T1000 (cell line): ENCODE measurements at regions not wholly inside any gene's neighbourhood (a gene's known extent, or its start where the extent isn't known, plus 50 kb on each side); places are given as distances from the start of the nearest gene placed in this dataset.
"Not testable (repeated sequence)": the region's sequence is repeated elsewhere in the genome, so short reads cannot be mapped to it uniquely, and the experiment has no call there.

Experiments used
- DNase-seq: peaks from one replicate; lab custom pipeline; 2025; ENCODE audit warnings: mixed read lengths; lab: John Stamatoyannopoulos, UW

DNA sequence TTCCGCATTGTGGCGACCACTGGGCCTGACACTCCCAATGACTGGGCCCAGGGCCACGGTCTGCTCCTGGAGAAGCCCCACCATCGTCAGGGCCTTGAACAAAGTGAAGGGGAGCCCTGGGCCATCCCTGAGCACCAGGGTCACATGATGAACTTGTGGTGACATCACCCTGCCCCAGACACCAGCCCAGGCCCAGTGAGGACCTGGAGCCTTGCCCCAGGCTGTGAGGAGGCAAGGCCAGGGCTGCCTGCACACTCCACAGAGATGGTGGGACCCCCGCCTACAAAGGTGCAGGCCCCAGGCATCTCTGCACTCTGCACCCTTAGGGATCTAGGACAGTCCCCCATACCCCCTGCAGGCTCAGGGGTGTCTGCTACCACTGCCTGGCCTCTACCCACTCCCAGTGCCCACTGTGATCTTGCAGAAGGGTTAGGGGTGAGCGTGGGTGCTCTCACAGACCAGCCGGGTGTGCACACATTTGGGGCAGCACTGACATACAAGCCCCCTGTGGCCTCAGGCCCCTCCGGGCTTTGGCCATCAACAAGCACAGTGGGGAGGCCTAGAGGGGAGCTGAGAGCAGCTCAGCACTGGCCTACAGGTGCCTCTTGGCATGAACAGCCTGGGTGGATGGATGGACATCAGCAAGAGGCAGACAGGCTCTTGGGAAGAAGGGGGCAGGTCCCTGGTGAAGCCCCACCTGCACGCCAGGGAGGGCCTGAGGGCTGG is 624.0 kb upstream of the LRRTM4 start:
- DNase-seq, result no peak

GRCh38 chr2:78147466-78147865 is 625.3 kb upstream of the LRRTM4 start:
- no peak for DNase-seq

- DNase-seq, result no peak
Measured at GRCh38 chr2:78154586-78154985, 632.4 kb upstream of the LRRTM4 start.

DNA sequence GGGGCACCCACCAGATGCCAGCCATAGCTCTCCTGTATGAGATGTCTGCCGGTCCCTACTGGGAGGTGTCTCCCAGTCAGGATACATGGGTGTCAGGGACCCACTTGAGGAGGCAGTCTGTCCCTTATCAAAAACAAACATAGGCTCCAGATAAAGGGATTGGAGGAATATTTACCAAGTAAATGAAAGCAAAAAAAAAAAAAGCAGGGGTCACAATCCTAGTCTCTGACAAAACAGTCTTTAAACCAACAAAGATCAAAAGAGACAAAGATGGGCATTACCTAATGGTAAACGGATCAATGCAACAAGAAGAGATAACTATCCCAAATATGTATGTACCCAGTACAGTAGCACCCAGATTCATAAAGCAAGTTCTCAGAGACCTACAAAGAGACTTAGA is 640.0 kb upstream of the LRRTM4 start:
- DNase-seq, result no peak

DNA sequence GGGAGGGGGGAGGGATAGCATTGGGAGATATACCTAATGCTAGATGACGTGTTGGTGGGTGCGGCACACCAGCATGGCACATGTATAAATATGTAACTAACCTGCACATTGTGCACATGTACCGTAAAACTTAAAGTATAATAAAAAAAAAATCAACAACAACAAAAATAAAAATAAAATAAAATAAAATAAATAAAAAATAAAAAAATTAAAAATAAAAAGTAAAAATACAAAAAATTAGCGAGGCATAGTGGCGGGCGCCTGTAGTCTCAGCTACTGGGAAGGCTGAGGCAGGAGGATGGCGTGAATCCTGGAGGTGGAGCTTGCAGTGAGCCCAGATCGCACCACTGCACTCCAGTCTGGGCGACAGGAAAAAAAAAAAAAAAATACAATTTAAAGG is 650.0 kb upstream of the LRRTM4 start:
- DNase-seq, result not testable (repeated sequence)

DNA sequence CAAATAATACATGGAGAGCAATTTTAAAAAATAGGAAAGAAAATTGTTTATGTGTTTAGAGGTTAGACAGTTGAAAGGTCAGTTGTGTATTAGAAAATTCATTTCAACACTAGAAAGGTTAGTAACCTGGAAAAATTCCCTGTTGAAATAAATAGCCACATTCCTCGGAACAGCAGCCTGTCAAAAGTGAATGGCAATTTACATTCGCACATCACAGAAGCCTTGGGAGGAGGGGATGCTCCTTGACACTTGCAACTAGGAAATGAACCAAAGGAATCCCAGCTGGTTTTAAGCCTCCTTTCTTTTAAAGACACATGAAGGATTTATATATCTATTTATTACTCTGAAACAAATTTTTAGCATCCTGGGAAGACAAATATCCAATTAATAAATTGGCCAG is 653.5 kb upstream of the LRRTM4 start:
- no peak for DNase-seq

DNA sequence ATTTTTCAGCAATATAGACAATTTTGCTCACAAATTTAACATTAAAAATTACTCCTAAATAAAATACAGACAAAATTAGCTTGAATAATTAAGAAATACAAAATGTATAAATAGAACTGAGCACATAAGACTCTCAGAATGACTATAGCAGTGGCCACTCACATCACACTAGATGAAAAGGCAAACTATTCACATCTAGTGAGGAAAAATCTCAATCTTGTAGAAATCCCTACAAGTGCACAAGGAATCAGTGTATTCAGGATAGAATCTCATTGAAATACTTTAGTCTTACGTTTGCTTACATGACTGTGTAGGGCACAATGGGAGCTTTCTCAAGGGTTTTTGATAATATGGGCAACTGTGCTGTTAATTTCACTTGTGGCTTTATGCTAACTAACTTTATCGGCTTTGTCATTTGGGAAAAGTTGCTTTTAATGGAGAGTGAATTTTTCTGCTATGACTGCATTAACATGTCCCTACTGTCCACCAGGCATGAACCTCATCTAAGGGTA is 678.9 kb upstream of the LRRTM4 start:
- DNase-seq, result no peak

GRCh38 chr2:78202366-78202765 is 680.2 kb upstream of the LRRTM4 start:
- DNase-seq, result no peak

DNA sequence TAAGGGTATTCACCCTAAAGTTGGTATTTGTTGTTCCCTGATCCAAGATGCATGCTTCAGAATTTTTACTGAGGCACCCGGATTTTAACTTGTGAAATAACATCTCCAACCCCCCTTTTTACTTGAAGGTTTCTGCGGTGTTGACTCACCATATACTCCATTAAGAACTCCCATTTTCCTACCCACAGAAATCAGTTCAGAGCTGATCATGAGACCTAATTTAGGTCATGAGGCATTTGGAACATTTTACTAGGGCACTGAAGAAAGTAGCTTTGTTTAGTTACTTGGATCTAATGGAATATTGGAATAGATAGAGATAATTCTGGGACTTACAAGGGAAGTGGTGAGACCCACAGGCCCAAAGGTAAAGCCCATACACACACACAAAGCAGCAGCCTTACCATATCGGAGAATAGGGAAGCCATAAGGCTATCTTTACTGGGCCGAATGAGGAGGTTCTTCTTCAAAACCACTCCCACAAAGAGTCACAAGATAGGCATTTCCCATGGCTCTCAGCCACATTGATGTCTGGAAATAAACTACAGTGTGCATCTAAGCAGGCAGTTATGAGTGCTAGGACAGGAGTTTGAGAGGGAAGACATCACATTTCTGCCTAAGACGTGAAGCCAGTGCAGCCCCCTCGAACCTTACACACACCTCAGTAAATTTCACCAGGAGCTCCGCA is 681.0 kb upstream of the LRRTM4 start:
- DNase-seq, result no peak

- no peak for DNase-seq
Measured at GRCh38 chr2:78218066-78218465, 695.9 kb upstream of the LRRTM4 start.

DNA sequence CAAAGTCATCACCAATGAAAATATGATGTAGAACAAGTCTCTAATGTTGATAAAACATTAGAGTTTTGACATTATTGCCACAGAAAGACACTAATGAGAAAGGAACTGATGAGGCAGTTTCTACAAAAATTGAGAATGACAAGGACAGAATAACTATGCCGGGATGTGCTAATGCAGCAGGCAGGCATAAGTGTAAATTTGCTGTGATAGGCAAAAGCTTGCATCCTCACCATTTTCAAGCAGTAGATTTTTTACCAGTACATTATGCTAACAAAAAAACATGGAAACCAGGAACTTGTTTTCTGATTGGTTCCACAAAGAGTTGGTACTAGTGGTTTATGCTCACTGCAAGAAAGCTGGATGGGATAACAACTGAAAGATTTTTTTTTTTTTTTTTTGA is 715.5 kb upstream of the LRRTM4 start:
- DNase-seq, result no peak

- DNase-seq, result no peak
Measured at GRCh38 chr2:78245394-78246135, 723.4 kb upstream of the LRRTM4 start.

DNA sequence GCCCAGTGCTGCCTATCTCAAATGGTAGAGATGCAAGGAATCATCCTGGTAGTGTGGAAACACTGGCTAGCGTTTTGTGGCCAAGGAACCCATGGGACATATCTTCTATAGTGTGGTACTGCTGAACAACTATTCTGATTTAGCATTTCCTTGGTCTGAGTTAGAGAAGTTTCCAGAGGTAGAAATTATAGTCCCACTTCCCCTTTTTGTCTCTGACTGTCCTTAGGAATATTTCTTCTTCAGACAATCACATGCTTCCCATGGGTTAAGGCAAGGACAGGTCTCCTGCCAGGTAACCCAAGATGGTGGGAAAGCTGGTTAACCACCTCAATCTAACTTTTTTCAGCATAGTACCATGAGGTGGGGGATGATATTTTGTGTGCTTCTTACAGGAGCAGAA is 729.5 kb upstream of the LRRTM4 start:
- DNase-seq, result no peak

GRCh38 chr2:78260861-78261260 is 738.7 kb upstream of the LRRTM4 start:
- DNase-seq, result no peak

DNA sequence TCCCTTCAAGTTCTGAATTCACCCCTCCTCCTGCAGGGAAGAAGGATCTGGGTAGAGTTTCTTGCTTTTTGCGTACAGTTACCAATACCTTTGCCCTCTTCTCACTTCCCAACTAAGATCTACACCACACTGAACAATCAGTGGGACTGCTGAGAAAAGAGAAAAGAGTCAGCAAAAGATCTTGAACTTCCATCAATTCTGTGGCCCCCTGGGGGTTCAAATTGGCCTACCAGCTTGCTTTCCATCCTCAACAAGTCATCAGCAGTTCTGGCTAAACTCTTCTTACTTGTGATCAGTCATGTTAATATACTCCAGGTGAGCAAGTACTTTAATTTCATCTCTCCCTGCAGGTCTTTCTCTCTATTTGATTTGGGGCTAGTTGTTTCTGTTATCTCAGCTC is 739.3 kb upstream of the LRRTM4 start:
- no peak for DNase-seq

GRCh38 chr2:78262089-78262488 is 739.9 kb upstream of the LRRTM4 start:
- DNase-seq, result not testable (repeated sequence)

DNA sequence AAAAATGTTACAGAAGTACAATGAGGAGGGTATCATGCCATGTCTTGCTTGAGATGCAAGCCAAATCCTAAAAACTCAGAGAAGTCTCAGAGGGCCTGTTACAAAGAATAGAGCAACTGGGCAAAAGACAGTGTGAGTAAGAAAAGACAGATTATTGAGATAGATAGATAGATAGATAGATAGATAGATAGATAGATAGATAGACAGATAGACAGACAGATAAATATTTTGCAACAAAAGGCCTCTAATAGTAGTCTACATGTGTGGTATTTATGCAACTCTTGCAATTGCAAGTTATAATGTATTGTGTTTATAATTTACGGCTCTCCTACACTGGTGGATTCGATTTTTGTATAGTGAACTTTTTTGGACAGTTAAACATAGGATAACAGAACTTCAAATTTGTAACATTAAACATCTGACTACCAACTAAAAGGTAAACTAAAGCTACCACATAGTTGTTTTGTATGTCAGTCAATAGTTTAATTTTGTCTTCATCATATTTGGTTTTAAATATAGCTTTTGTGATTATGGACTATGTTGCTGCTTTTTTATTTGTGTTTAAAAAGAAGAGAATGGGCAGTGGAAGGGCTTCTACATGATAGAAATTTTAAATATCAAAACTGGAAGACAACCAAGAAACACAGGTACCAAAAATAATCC is 740.7 kb upstream of the LRRTM4 start:
- no peak for DNase-seq

- no peak for DNase-seq
Measured at GRCh38 chr2:78263571-78263970, 741.4 kb upstream of the LRRTM4 start.

- no peak for DNase-seq
Measured at GRCh38 chr2:78264130-78264529, 742.0 kb upstream of the LRRTM4 start.

DNA sequence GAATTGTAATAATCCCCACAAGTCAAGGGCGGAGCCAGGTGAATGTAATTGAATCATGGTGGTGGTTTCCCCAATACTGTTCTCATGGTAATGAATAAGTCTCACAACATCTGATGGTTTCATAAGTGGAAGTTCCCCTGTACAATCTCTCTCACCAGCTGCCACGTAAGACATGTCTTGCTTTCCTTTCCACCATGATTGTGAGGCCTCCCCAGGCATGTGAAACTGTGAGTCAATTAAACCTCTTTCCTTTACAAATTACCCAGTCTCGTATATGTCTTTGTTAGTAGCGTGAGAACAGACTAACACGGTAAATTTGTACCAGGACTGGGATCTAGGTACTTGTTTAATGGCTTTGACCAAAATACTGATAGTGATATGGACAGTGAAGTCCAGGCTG is 744.3 kb upstream of the REG3G start:
- no peak for DNase-seq

DNA sequence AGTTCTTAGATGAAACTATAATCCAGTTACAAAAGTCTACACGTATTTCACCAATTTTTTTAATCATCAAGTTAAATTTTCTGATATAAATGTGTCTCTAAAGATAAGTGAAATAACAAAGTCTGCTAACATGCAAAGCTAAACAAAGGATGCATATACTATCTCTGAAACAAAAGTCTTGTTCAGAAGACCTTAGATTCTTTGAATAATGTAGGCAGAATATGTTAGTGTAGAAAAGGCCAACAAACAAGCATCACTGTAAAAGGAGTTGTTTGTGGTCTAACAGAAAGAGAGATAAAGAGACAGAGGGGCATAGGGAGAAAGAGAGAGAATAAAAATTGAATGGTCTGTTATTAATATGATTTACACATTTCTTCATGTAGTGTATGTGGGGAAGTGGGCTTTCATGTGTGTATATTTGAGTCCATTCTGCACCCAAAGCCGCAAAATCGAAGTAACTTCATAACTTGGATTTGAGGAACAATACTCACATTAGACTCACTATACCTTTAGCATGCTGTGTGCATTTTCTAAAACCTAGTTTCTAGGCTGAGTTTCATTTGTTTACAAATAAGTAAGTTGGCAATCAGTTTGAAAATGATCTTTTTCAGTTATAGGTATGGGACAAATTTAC is 734.8 kb upstream of the REG3G start:
- DNase-seq, result no peak

DNA sequence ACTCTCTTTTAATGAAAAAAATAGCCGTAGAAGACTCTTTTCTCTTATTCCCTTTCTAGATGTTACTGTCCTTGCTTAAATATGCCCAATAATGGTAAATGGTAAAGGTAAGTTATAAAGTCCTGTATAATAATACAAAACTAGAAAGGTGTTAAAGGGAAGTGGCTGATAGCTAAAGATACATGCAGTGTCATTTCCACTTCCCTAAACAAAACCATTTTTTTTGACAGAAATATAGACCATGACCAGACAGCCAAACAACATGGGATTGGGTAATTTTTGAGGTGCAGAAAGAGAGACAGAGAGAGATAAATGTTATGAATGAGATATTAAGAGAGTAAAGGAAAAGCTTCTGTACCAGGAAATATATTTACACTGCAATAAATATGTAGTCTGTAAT is 731.7 kb upstream of the REG3G start:
- DNase-seq, result no peak
